Mesodermal cell (in vitro differentiated cells): ENCODE measurements at regions not wholly inside any gene's neighbourhood (a gene's known extent, or its start where the extent isn't known, plus 50 kb on each side); places are given as distances from the start of the nearest gene placed in this dataset.

Experiments used
- H3K27ac ChIP-seq: 2 replicates; pipeline ENCODE4 v1.7.0; 2013; ENCODE audit warnings: mild to moderate bottlenecking, low read depth, low read length, moderate library complexity; ENCODE audit not compliant: severe bottlenecking
- H3K36me3 ChIP-seq: 2 replicates; pipeline ENCODE4 v1.7.1; 2013; ENCODE audit warnings: mild to moderate bottlenecking, low read length, moderate library complexity; ENCODE audit not compliant: control insufficient read depth, insufficient read depth
- H3K4me1 ChIP-seq: one replicate; pipeline ENCODE4 v1.7.1; 2013; ENCODE audit warnings: mild to moderate bottlenecking, low read length; ENCODE audit not compliant: insufficient read depth, control insufficient read depth, poor library complexity, severe bottlenecking
- H3K4me3 ChIP-seq: 2 replicates; pipeline ENCODE4 v1.7.0; 2013; ENCODE audit warnings: low read length, control low read depth, mild to moderate bottlenecking; ENCODE audit not compliant: insufficient read depth, poor library complexity, severe bottlenecking; ENCODE audit errors: extremely low read depth
- H3K9me3 ChIP-seq: 2 replicates; pipeline ENCODE4 v1.7.1; 2013; ENCODE audit warnings: mild to moderate bottlenecking, low read length, moderate library complexity; ENCODE audit not compliant: control insufficient read depth
- WGBS, 2 experiments: methylation state at CpG; one replicate each; pipeline ENCODE4 v1.1.5; 2013; ENCODE audit warnings: missing lambda C conversion rate in 2 of 2; ENCODE audit not compliant: insufficient coverage in 2 of 2; 5-methylcytosine and 5-hydroxymethylcytosine counted together

GRCh38 chr4:22268350-22269025, 247.4 kb downstream of the ADGRA3 start:
- 80 to 88% methylated on average over 6 to 8 of the region's 10 CpGs for WGBS, 2 experiments
- H3K27ac ChIP-seq: no peak overlapping the region
- H3K4me1 ChIP-seq: no peaks in the 10 kb centered on the region

DNA sequence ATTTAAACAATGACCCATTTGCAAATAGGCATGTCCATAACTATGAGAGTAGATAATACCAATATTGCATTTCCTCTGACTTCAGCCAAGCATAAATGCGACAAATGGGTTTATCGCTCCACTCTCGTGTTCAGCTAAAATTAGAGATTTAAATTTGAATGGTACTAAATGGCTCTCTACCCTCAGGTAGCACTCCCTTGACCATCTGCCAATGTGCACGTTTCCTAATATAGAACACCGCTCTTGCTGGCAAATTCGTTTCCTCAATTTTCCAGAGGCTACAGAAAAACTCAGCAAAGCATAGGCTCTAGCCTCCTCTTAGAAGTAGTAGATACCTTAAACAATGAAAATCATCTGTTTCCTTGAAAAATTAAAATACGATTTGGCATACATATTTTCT, 251.6 kb downstream of the ADGRA3 start:
- Histone ChIP-seq H3K27ac (no peak overlapping the region), H3K4me1 (no peaks in the 10 kb centered on the region), H3K9me3 (no peaks in the 10 kb centered on the region), H3K4me3 (no peak overlapping the region), H3K36me3 (no peaks in the 10 kb centered on the region)
- 80 to 93% methylated on average over 2 to 6 of the region's 7 CpGs for WGBS, 2 experiments

More at GRCh38 chr4:22268350-22269025, 247.4 kb downstream of the ADGRA3 start:
- no peaks in the 10 kb centered on the region for H3K36me3 ChIP-seq
- no peak overlapping the region for H3K4me3 ChIP-seq
- H3K9me3 ChIP-seq: no peaks in the 10 kb centered on the region

GRCh38 chr4:22253431-22253830, 262.4 kb downstream of the ADGRA3 start:
- no peaks in the 10 kb centered on the region for H3K4me1 ChIP-seq
- H3K9me3 ChIP-seq: no peaks in the 10 kb centered on the region
- H3K4me3 ChIP-seq: no peak overlapping the region
- H3K27ac ChIP-seq: no peak overlapping the region
- no peaks in the 10 kb centered on the region for H3K36me3 ChIP-seq
- no CpG with 5 or more reads among the region's 1 CpG for WGBS, 2 experiments

DNA sequence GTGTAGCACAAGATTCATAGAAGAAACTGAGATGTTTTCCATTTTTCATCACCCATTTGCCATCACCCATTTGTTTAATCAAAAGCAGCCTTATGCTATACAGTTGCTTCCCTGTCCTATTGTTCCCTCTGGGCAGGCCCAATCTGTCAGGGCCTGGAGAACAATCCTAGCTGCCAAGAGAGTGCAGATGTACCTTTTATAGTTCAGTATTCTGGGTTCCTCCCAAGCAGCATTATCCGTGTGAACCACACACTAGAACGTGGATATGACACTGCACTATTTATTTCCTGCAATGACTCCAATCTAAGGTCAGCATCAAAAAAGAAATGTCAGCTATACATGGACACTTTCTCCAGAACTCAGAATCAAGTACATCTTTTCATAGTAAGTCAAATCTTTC, 269.0 kb downstream of the ADGRA3 start:
- Histone ChIP-seq H3K36me3 (no peaks in the 10 kb centered on the region), H3K27ac (no peak overlapping the region), H3K4me1 (no peaks in the 10 kb centered on the region), H3K9me3 (no peaks in the 10 kb centered on the region), H3K4me3 (no peak overlapping the region)
- WGBS, 2 experiments: 80 to 100% methylated on average over 2 of the region's 2 CpGs

DNA sequence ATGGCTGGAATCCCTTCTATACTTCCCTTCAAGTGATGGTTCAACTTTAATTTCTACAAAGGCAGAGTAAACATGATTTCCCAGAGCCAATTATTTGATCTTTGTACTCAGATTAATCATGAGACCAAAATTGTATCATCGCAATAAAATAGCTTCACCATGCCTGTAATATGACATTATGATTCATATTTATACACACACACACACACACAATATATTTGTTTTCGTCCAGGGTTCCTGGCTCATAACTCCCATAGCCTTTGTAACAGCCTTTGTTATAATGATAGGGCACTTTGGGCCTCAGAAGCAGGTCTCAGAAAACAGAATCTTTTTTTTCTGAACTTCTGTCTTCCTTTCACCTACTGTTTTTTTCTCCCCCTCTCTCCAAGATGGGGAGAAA, 270.6 kb downstream of the ADGRA3 start:
- H3K36me3 ChIP-seq: no peaks in the 10 kb centered on the region
- no peaks in the 10 kb centered on the region for H3K4me1 ChIP-seq
- H3K4me3 ChIP-seq: no peak overlapping the region
- no CpG with 5 or more reads among the region's 2 CpGs for WGBS, 2 experiments
- H3K9me3 ChIP-seq: no peaks in the 10 kb centered on the region
- H3K27ac ChIP-seq: no peak overlapping the region

DNA sequence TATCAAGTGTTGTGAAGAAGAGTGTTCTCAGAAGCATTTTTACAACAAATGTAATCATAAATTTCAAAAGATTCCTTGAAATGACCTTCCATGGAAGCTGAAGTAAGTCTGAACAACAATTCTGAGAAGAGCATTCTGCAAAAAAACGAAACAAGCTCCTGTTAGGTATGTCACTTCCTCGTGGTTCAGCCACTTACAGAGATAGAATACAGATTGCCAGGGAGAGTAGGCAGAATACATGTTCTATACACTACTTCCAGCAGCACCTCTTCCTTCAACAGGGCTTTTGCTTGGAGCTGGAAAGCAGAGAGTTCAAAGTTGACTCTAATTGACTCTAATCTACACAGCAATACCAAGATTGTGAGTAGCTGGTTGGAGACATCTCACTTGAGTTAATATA, 274.5 kb downstream of the ADGRA3 start:
- Histone ChIP-seq H3K9me3 (no peaks in the 10 kb centered on the region), H3K36me3 (no peaks in the 10 kb centered on the region), H3K4me3 (no peak overlapping the region), H3K27ac (no peak overlapping the region), H3K4me1 (no peaks in the 10 kb centered on the region)
- WGBS, 2 experiments: 60 to 100% methylated on average over 1 of the region's 2 CpGs

GRCh38 chr4:22240814-22241213, 275.1 kb downstream of the ADGRA3 start:
- Histone ChIP-seq H3K9me3 (no peaks in the 10 kb centered on the region), H3K27ac (no peak overlapping the region), H3K36me3 (no peaks in the 10 kb centered on the region), H3K4me3 (no peak overlapping the region), H3K4me1 (peaks cover 2% of the 10 kb centered on the region)
- WGBS, 2 experiments: no CpG with 5 or more reads among the region's 4 CpGs

DNA sequence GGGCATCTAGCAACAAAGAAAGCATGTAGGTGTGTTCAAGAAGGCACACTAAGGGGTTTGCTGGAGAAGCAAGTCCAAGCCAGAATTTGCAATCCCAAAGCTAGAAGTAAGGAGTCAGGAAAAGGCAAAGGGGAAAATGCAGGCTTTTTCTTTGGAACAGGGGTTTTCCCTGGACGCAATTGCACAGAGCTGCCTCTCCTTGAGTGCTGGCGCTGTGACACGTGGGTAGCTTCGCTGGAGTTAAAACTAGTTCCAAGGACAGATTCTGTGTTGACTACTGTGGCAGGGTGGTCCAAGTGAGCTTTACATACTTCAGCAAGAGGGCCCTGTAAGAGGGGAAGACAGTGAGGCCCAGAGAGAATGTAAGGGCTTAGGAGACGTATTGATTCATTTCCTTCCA, 277.1 kb downstream of the ADGRA3 start:
- H3K9me3 ChIP-seq: no peaks in the 10 kb centered on the region
- H3K36me3 ChIP-seq: no peaks in the 10 kb centered on the region
- H3K4me1 ChIP-seq: peaks cover 3% of the 10 kb centered on the region
- no peak overlapping the region for H3K4me3 ChIP-seq
- no peak overlapping the region for H3K27ac ChIP-seq
- WGBS, 2 experiments: 67 to 71% methylated on average over 3 to 4 of the region's 5 CpGs

DNA sequence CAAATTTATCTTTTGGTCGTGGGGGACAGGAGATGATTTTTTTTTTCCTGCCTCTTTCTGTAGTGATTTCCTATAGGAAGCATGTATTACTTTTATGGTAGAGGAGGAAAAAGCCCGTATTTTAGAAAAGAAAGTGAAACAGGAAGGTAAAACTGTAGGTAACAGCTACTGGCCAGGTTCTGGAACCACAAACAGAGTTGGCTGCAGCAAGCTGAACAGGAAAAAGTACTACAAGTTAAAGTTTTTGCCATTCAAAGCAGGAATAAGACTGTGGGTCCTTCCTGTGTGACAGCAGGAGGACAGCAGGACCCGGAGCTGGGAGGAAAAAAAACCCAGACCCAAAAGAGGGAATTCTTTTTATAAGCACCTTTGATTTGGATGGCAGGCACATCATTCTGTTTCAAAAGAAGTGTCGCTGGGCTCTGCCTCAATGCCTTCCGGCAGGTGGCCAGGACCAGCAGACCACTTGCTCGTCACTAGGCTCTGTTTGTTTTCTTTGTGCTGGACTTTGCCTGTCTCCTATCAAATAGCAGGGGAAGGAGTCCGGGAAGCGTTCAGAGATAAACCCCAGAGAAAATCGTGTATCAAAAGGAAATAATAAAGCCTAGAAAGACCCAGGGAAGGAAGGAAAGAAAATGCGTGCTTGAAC, 277.9 kb downstream of the ADGRA3 start:
- Histone ChIP-seq H3K9me3 (no peaks in the 10 kb centered on the region), H3K27ac (no peak overlapping the region), H3K4me3 (no peak overlapping the region), H3K36me3 (no peaks in the 10 kb centered on the region), H3K4me1 (peaks cover 3% of the 10 kb centered on the region)
- 64 to 69% methylated on average over 8 of the region's 10 CpGs for WGBS, 2 experiments

DNA sequence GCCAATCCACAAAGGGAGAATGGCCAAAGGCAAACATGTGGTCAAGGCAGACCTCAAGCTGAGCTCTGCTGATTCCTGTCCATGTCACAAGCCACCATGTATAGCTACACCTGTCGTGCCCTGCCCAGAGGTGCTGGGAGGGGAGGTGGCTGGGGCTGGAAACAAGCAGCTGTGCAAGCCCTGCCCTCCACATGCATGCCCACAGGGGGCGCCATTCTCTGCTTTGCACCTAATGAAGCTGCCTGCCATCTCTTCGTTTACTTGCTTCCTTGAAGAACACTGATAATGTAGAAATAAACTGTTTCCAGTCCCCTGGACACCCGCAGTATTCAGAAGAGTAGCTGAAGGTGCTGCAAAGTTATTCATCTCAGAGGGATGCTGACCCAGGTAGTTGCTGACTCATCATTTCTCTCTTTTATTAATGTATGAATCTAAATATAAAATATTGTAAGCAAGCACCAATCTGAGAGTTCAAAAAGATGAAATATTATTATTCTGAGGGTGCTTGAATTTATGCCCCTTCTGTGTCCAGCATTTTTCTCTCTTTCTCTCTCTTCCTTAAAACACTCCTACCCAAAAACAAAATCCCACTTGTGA, 278.6 kb downstream of the ADGRA3 start:
- H3K4me1 ChIP-seq: peaks cover 3% of the 10 kb centered on the region
- H3K27ac ChIP-seq: no peak overlapping the region
- H3K36me3 ChIP-seq: no peaks in the 10 kb centered on the region
- H3K9me3 ChIP-seq: no peaks in the 10 kb centered on the region
- 21 to 39% methylated on average over 2 of the region's 4 CpGs for WGBS, 2 experiments
- no peak overlapping the region for H3K4me3 ChIP-seq

GRCh38 chr4:22235698-22236097, 280.2 kb downstream of the ADGRA3 start:
- no peak overlapping the region for H3K27ac ChIP-seq
- H3K9me3 ChIP-seq: no peaks in the 10 kb centered on the region
- 67 to 70% methylated on average over 6 of the region's 7 CpGs for WGBS, 2 experiments
- H3K4me1 ChIP-seq: peaks cover 3% of the 10 kb centered on the region
- H3K4me3 ChIP-seq: no peak overlapping the region
- H3K36me3 ChIP-seq: no peaks in the 10 kb centered on the region
